BLaER1 treated with 17β-estradiol and CSF1 and Interleukin-3, amounts not matched to agents 10 nM and 100 nM (cell line): ENCODE measurements at regions not wholly inside any gene's neighbourhood (a gene's known extent, or its start where the extent isn't known, plus 50 kb on each side); places are given as distances from the start of the nearest gene placed in this dataset.

ENCODE experiments used
- H3K27ac ChIP-seq, 11 experiments: shearing (Covaris generic); formaldehyde crosslinking; 2 replicates each; pipeline ENCODE4 v1.8.1; 2022
- H3K27me3 ChIP-seq, 11 experiments: shearing (Covaris generic); formaldehyde crosslinking; 2 replicates each; pipeline ENCODE4 v1.8.1; 2022
- H3K36me3 ChIP-seq, 11 experiments: shearing (Covaris generic); formaldehyde crosslinking; 2 replicates each; pipeline ENCODE4 v1.8.1; 2022
- H3K4me1 ChIP-seq, 10 experiments: shearing (Covaris generic); formaldehyde crosslinking; 2 replicates each; pipeline ENCODE4 v1.8.1; 2022
- H3K4me2 ChIP-seq, 11 experiments: shearing (Covaris generic); formaldehyde crosslinking; 2 replicates each; pipeline ENCODE4 v1.8.1; 2022
- H3K4me3 ChIP-seq, 10 experiments: shearing (Covaris generic); formaldehyde crosslinking; 2 replicates each; pipeline ENCODE4 v1.8.1; 2022
- H3K9ac ChIP-seq, 11 experiments: shearing (Covaris generic); formaldehyde crosslinking; 2 replicates each; pipeline ENCODE4 v1.8.1; 2022
- H3K9me3 ChIP-seq, 11 experiments: shearing (Covaris generic); formaldehyde crosslinking; replicated peaks in 1 of 11; 2 replicates each; pipeline ENCODE4 v1.8.1; 2022
- H4K20me1 ChIP-seq, 11 experiments: shearing (Covaris generic); formaldehyde crosslinking; 2 replicates each; pipeline ENCODE4 v1.8.1; 2022
- Cebpa-rat ChIP-seq, 11 experiments: shearing (Covaris generic); IDR thresholded peaks; 2 replicates each; pipeline ENCODE4 v1.8.1; 2022

DNA sequence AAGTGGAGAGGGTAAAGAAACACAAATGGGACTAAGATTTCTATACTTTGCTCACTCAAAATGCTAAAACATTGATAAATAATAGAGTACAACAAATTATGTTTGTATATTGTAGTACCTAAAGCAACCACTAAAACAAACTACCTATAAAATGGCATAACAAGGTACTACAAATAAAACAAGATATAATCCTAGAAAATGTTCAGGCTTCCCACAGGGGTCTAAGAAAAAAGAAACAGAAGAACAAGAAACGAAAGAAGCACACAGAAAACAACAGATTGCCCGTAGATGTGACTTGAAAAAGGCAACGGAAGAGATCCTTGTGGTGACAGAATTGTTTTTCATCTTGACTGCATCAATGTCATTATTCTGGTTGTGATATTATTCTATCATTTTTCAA lies 63.3 kb upstream of the ADGRL4 start:
- Histone ChIP-seq H3K27ac (no peak overlapping the region), H4K20me1 (no peaks in the 10 kb centered on the region), H3K9me3 (peaks cover 0 to 7% (median 0%) of the 10 kb centered on the region in 11 experiments; a peak in 4 of 22 replicates), H3K4me2 (no peak overlapping the region), H3K9ac (no peak overlapping the region), H3K4me3 (no peak overlapping the region), H3K36me3 (no peaks in the 10 kb centered on the region), H3K27me3 (no peaks in the 10 kb centered on the region), H3K4me1 (no peaks in the 10 kb centered on the region)
- TF ChIP-seq Cebpa-rat (IDR thresholded peaks at IDR 0.05) = no peak

GRCh38 chr1:79059341-79059740 lies 52.8 kb upstream of the ADGRL4 start:
- no peak for TF ChIP-seq Cebpa-rat (IDR thresholded peaks at IDR 0.05)
- no peaks in the 10 kb centered on the region for H4K20me1 ChIP-seq
- H3K27me3 ChIP-seq = no peaks in the 10 kb centered on the region
- H3K4me1 ChIP-seq = peaks cover 0 to 13% (median 0%) of the 10 kb centered on the region in 10 experiments; a peak in 3 of 20 replicates
- H3K4me2 ChIP-seq = peak overlapping the region in 2 of 11 experiments; percentile 6 to 15; a peak in 1 of 22 replicates
- no peaks in the 10 kb centered on the region for H3K36me3 ChIP-seq
- H3K4me3 ChIP-seq = no peak overlapping the region
- no peak overlapping the region for H3K9ac ChIP-seq
- no peak overlapping the region for H3K27ac ChIP-seq
- H3K9me3 ChIP-seq = peaks cover 6 to 38% (median 14%) of the 10 kb centered on the region in 11 experiments; a peak in 15 of 22 replicates
